ENCODE measurements at regions not wholly inside any gene's neighbourhood (a gene's known extent, or its start where the extent isn't known, plus 50 kb on each side); places are given as distances from the start of the nearest gene placed in this dataset.
"Not testable (repeated sequence)": the region's sequence is repeated elsewhere in the genome, so short reads cannot be mapped to it uniquely, and the experiment has no call there.

- no peaks in the 10 kb centered on the region for H3K9me3 ChIP-seq (ENCODE audit: control insufficient read depth in 4 of 4, low read length in 3 of 4)
- H3K9ac ChIP-seq (ENCODE audit: low read depth in 1 of 2, low read length in 2 of 2), result no peak overlapping the region
- H3K36me3 ChIP-seq (ENCODE audit: control insufficient read depth in 4 of 4, insufficient read depth in 3 of 4, low read depth in 1 of 4, low read length in 3 of 4), result no peaks in the 10 kb centered on the region
- H3K27ac ChIP-seq (ENCODE audit: low read depth in 1 of 2, low read length in 2 of 2), result no peak overlapping the region
- no peak for DNase-seq (ENCODE audit: low spot score)
- no peaks in the 10 kb centered on the region for H3K27me3 ChIP-seq (ENCODE audit: control insufficient read depth in 4 of 4, insufficient read depth in 4 of 4, low read length in 3 of 4)
- H3K4me1 ChIP-seq (ENCODE audit: control insufficient read depth in 4 of 4, insufficient read depth in 4 of 4, low read length in 3 of 4), result no peaks in the 10 kb centered on the region
- TF ChIP-seq HNF4G (IDR thresholded peaks at IDR 0.05), result no peak
- no peak for TF ChIP-seq GABPA (IDR thresholded peaks at IDR 0.05 in 1 of 2, conservative IDR thresholded peaks at IDR 0.05 in 1 of 2)
- TF ChIP-seq NR2F2 (IDR thresholded peaks at IDR 0.05), result no peak
- no peak for TF ChIP-seq FOXA1 (IDR thresholded peaks at IDR 0.05)
- TF ChIP-seq MAX (IDR thresholded peaks at IDR 0.05), result no peak
- 85% methylated on average over 4 of the region's 4 CpGs for WGBS
- H3K4me3 ChIP-seq (ENCODE audit: low read depth in 1 of 3, low read length in 3 of 3), result no peak overlapping the region
These were observed 411.1 kb downstream of the CCER1 start for GRCh38 chr12:90543841-90544240.

DNA sequence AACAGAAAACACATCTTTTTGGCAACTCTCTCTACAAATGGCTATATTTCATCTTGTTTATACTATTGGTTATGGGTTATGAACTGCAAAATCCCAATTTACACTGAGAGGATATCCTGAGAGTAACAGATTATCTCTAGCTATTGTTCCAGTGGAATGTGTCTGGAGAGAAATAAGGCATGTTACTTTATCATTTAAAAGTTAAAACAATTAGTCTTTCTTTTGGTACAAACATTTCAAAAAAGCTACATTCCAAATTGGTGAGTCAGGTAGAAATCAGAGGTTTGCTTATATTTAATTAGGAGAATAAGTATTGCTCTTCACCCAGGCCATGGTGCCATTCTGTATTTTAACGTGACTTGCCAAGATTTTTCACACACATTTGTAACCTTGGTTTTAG lies 411.6 kb downstream of the CCER1 start:
- no peaks in the 10 kb centered on the region for H3K9me3 ChIP-seq (ENCODE audit: control insufficient read depth in 4 of 4, low read length in 3 of 4)
- H3K27ac ChIP-seq (ENCODE audit: low read depth in 1 of 2, low read length in 2 of 2), result no peak overlapping the region
- H3K4me3 ChIP-seq (ENCODE audit: low read depth in 1 of 3, low read length in 3 of 3), result no peak overlapping the region
- no peaks in the 10 kb centered on the region for H3K36me3 ChIP-seq (ENCODE audit: control insufficient read depth in 4 of 4, insufficient read depth in 3 of 4, low read depth in 1 of 4, low read length in 3 of 4)
- TF ChIP-seq HNF4G (IDR thresholded peaks at IDR 0.05) (no peak), FOXA2 (IDR thresholded peaks at IDR 0.05) (no peak), NR2F2 (IDR thresholded peaks at IDR 0.05) (no peak), YY1 (IDR thresholded peaks at IDR 0.05) (no peak), RAD21 (IDR thresholded peaks at IDR 0.05) (no peak), SP1 (IDR thresholded peaks at IDR 0.05) (no peak), TAF1 (conservative IDR thresholded peaks at IDR 0.05) (no peak), JUND (IDR thresholded peaks at IDR 0.05) (no peak), GABPA (IDR thresholded peaks at IDR 0.05 in 1 of 2, conservative IDR thresholded peaks at IDR 0.05 in 1 of 2) (no peak), HNF4A (conservative IDR thresholded peaks at IDR 0.05) (no peak), ZBTB33 (IDR thresholded peaks at IDR 0.05) (no peak), EGR1 (IDR thresholded peaks at IDR 0.05; ENCODE audit: low read depth in 2 of 2) (no peak), CTCF (IDR thresholded peaks at IDR 0.05; ENCODE audit: low read depth, low read length, missing input control) (no peak), REST (IDR thresholded peaks at IDR 0.05) (no peak), MAX (IDR thresholded peaks at IDR 0.05) (no peak), RXRA (IDR thresholded peaks at IDR 0.05) (no peak), ATF3 (IDR thresholded peaks at IDR 0.05) (no peak)
- no peaks in the 10 kb centered on the region for H3K4me1 ChIP-seq (ENCODE audit: control insufficient read depth in 4 of 4, insufficient read depth in 4 of 4, low read length in 3 of 4)
- DNase-seq (ENCODE audit: low spot score), result no peak
- WGBS, result 75% methylated on average over 1 of the region's 1 CpG
- H3K27me3 ChIP-seq (ENCODE audit: control insufficient read depth in 4 of 4, insufficient read depth in 4 of 4, low read length in 3 of 4), result no peaks in the 10 kb centered on the region
- no peak overlapping the region for H3K9ac ChIP-seq (ENCODE audit: low read depth in 1 of 2, low read length in 2 of 2)

GRCh38 chr12:90542852-90543251 lies 412.1 kb downstream of the CCER1 start:
- DNase-seq (ENCODE audit: low spot score); H3K4me1 ChIP-seq (ENCODE audit: control insufficient read depth in 4 of 4, insufficient read depth in 4 of 4, low read length in 3 of 4); H3K9me3 ChIP-seq (ENCODE audit: control insufficient read depth in 4 of 4, low read length in 3 of 4); H3K36me3 ChIP-seq (ENCODE audit: control insufficient read depth in 4 of 4, insufficient read depth in 3 of 4, low read depth in 1 of 4, low read length in 3 of 4); H3K9ac ChIP-seq (ENCODE audit: low read depth in 1 of 2, low read length in 2 of 2); H3K4me3 ChIP-seq (ENCODE audit: low read depth in 1 of 3, low read length in 3 of 3); H3K27ac ChIP-seq (ENCODE audit: low read depth in 1 of 2, low read length in 2 of 2); H3K27me3 ChIP-seq (ENCODE audit: control insufficient read depth in 4 of 4, insufficient read depth in 4 of 4, low read length in 3 of 4): not testable (repeated sequence)
- no CpG with 5 or more reads among the region's 1 CpG for WGBS

DNA sequence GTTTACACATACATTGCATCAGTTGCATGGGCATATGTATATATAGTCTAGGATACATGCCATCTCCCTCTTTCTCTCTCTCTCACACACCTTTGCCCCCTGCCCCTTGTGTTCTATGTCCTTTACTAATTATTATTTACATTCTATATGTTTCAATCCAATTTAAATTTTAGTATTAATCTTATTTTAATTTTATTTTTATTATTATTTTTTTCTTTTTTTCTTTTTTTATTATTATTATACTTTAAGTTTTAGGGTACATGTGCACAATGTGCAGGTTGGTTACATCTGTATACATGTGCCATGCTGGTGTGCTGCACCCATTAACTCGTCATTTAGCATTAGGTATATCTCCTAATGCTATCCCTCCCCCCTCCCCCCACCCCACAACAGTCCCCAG lies 421.1 kb downstream of the CCER1 start:
- not testable (repeated sequence) for H3K9ac ChIP-seq (ENCODE audit: low read depth in 1 of 2, low read length in 2 of 2); H3K4me1 ChIP-seq (ENCODE audit: control insufficient read depth in 4 of 4, insufficient read depth in 4 of 4, low read length in 3 of 4); H3K36me3 ChIP-seq (ENCODE audit: control insufficient read depth in 4 of 4, insufficient read depth in 3 of 4, low read depth in 1 of 4, low read length in 3 of 4); H3K4me3 ChIP-seq (ENCODE audit: low read depth in 1 of 3, low read length in 3 of 3); H3K27ac ChIP-seq (ENCODE audit: low read depth in 1 of 2, low read length in 2 of 2); H3K9me3 ChIP-seq (ENCODE audit: control insufficient read depth in 4 of 4, low read length in 3 of 4); H3K27me3 ChIP-seq (ENCODE audit: control insufficient read depth in 4 of 4, insufficient read depth in 4 of 4, low read length in 3 of 4); DNase-seq (ENCODE audit: low spot score)
- 80% methylated on average over 1 of the region's 1 CpG for WGBS
